HL-60 (cell line): ENCODE measurements at regions not wholly inside any gene's neighbourhood (a gene's known extent, or its start where the extent isn't known, plus 50 kb on each side); places are given as distances from the start of the nearest gene placed in this dataset.

ENCODE experiments used
- DNase-seq, 2 experiments: peaks; one replicate each; pipeline ENCODE4 v3.0.0-alpha.2; 2010 to 2020; ENCODE audit warnings: low read depth in 1 of 2, low spot score in 1 of 2
- H3K27ac ChIP-seq: fragments of 250-450 bp; sonication (Bioruptor Pico); replicated peaks from 2 replicates; pipeline ENCODE4 v1.5.1; 2020; ENCODE audit warnings: mild to moderate bottlenecking, moderate library complexity
- H3K27me3 ChIP-seq: fragments of 250-450 bp; sonication (Bioruptor Pico); 2 replicates; pipeline ENCODE4 v1.5.1; 2021; ENCODE audit warnings: mild to moderate bottlenecking, moderate library complexity; ENCODE audit not compliant: insufficient read depth, poor library complexity, severe bottlenecking
- H3K4me3 ChIP-seq: replicated peaks from 2 replicates; pipeline ENCODE4 v1.5.1; 2011; ENCODE audit warnings: mild to moderate bottlenecking, control low read depth, low read length; ENCODE audit not compliant: insufficient read depth
- CTCF ChIP-seq: IDR thresholded peaks from one replicate; pipeline ENCODE4 v1.5.1; 2011; ENCODE audit warnings: low read length, control low read depth, inconsistent platforms; ENCODE audit not compliant: insufficient read depth
- GABPA ChIP-seq: IDR thresholded peaks from 2 replicates; pipeline ENCODE4 v1.6.1; 2012; ENCODE audit warnings: low read depth
- POLR2AphosphoS5 ChIP-seq: IDR thresholded peaks from 2 replicates; pipeline ENCODE4 v1.6.1; 2012; ENCODE audit warnings: low read depth
- REST ChIP-seq: IDR thresholded peaks from 2 replicates; pipeline ENCODE4 v1.6.1; 2012; ENCODE audit warnings: low read depth; ENCODE audit not compliant: insufficient replicate concordance
- SPI1 ChIP-seq: IDR thresholded peaks from 2 replicates; pipeline ENCODE4 v1.6.1; 2012; ENCODE audit warnings: low read depth, mild to moderate bottlenecking, borderline replicate concordance

- TF ChIP-seq REST = no peak
- TF ChIP-seq GABPA = no peak
- no peak for TF ChIP-seq CTCF
- no peak for TF ChIP-seq POLR2AphosphoS5
- no peak for TF ChIP-seq SPI1
- peak in 1 of 2 experiments; percentile 6 for DNase-seq
- Histone ChIP-seq H3K27me3 (no peaks in the 10 kb centered on the region), H3K4me3 (no peak overlapping the region), H3K27ac (no peak overlapping the region)
Observed at GRCh38 chr11:15309296-15309695, 194.6 kb downstream of the INSC start.

- no peak for TF ChIP-seq CTCF
- no peak for TF ChIP-seq REST
- no peak for TF ChIP-seq POLR2AphosphoS5
- TF ChIP-seq GABPA = no peak
- TF ChIP-seq SPI1 = no peak
- H3K4me3 ChIP-seq = no peak overlapping the region
- no peaks in the 10 kb centered on the region for H3K27me3 ChIP-seq
- no peak for DNase-seq
- H3K27ac ChIP-seq = no peak overlapping the region
Observed at GRCh38 chr11:15313862-15314261, 199.1 kb downstream of the INSC start.

GRCh38 chr11:15318814-15319213, 204.1 kb downstream of the INSC start:
- H3K27me3 ChIP-seq = no peaks in the 10 kb centered on the region
- no peak for DNase-seq
- H3K4me3 ChIP-seq = no peak overlapping the region
- no peak overlapping the region for H3K27ac ChIP-seq
- no peak for TF ChIP-seq REST
- TF ChIP-seq CTCF = no peak
- TF ChIP-seq SPI1 = no peak
- TF ChIP-seq GABPA = no peak
- no peak for TF ChIP-seq POLR2AphosphoS5
